AML-193 (cell line): ENCODE measurements at regions not wholly inside any gene's neighbourhood (a gene's known extent, or its start where the extent isn't known, plus 50 kb on each side); places are given as distances from the start of the nearest gene placed in this dataset.
A peak's percentile ranks its signal among the peaks of the same experiment; 100 is the strongest.
"Not testable (repeated sequence)": the region's sequence is repeated elsewhere in the genome, so short reads cannot be mapped to it uniquely, and the experiment has no call there.

Source experiments
- DNase-seq, 2 experiments: peaks; one replicate each; lab custom pipeline; 2025; lab: John Stamatoyannopoulos, UW

DNA sequence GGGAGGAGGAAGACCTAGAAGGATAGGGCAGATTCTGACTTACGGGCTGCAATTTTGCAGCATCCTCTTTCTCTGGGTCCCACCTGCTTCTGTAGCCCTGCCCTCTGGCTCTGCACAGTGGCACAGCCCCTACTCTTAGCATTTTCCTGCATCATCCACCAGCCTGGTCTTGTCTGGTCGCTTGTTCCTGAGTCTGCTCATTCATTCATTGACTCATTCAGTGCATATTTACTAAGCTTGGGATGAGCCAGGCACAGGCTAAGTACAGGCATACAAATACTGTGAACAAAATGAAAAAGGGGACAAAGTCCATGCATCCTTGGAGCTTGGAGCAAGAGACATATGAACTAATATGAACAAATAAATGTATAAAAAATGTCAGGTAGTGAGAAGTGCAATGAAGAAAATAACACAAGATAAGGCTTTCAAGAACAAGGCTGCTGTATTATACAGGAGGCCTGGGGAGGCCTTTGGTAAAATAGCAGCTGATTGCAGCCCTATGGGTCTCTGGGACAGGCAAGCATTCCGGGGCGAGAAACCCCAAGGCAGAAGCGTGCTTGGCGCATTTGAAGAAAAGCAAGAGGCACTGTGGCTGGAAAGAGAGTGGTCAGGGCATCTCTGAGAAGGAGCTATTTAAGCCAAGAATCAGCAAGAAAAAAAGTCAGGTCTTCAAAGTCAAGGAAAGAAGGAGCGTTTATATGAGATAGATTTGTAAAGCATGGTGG, 108.0 kb upstream of the ALX4 start:
- no peak for DNase-seq

DNA sequence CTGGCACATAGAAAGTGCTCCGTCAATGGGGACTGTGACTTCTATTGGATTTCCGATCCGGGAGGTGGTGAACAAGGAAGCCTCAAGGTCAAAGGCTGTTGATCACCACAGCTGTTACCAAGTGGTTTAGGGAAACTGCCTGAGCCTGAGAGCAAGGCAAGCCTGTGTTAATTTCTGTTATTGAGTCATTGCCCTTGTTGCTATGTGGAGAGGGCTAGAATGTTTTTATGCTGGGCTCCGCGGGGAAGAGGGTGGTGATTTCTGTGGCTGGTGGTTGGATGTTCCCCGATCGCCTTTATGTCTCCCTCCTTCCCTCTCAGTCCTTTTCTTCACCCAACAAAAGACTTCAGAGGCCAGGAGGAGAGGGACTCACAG, 108.5 kb upstream of the ALX4 start:
- no peak for DNase-seq

- no peak for DNase-seq
Observed at GRCh38 chr11:44421090-44421675, 111.2 kb upstream of the ALX4 start.

DNA sequence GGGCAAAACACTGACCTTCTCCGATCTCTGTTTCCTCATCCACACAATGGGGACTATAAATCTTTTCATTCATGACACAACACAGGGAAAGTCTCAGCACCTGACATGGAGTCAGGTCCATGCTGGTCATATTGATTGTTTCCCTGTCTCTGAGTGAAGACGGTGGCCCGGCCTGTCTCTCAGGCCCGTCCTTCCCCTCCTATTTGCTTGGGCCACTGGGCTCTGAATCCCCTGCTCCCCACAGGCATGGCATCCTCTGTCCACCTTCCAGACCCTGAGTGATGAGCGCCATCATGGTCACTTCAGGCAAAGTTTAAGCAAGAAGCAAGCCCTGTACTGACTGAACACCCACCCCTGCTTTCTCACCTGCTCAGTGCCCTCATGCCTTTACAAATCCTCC, 113.3 kb upstream of the ALX4 start:
- no peak for DNase-seq

- no peak for DNase-seq
Observed at GRCh38 chr11:44424841-44425240, 114.9 kb upstream of the ALX4 start.

DNA sequence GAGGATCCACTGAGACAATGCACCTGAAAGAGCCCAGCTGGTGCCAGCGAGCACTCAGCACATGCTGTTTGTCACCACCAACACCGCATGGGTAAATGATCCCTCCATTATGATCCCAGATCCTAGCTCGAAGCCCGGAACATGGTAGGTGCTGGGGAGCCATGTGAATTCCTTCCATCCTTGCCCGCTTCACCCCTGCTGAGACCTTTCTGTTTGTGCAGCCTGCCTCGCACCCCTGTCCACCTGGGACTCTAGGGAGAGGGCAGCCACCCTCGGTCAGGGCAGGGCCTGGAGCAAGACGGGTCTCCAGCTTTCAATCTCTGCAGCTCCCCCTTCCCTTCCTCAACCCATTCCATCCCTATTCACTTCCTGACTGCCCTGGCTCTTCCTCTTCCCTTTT, 116.2 kb upstream of the ALX4 start:
- DNase-seq, result no peak

- DNase-seq, result no peak
Observed at GRCh38 chr11:44426958-44427357, 117.0 kb upstream of the ALX4 start.

GRCh38 chr11:44427432-44427831, 117.5 kb upstream of the ALX4 start:
- DNase-seq, result peak in 1 of 2 experiments; percentile 1

DNA sequence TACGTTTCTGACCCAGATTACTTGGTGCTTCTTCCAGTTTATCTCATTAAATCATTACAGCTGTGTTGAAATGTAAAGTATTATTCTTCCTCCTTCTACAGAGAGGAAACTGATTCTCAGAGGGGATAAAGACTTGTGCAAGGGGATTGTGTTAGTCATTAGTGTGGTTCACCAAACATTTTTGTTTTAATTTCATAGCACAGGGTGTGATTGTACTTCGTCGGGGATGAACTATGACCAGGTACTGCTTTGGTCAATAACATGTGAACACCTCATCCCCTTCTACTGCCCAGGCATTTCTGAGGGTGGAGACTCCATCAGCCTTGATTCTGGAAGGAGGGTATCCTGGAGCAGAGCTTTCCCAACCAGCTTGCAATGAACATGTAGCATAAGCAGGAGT, 120.2 kb upstream of the ALX4 start:
- DNase-seq, result no peak

GRCh38 chr11:44434191-44434590, 124.3 kb upstream of the ALX4 start:
- no peak for DNase-seq

- DNase-seq, result no peak
Observed at GRCh38 chr11:44437122-44437521, 127.2 kb upstream of the ALX4 start.

GRCh38 chr11:44442893-44443673, 122.4 kb upstream of the CD82 start:
- not testable (repeated sequence) for DNase-seq

DNA sequence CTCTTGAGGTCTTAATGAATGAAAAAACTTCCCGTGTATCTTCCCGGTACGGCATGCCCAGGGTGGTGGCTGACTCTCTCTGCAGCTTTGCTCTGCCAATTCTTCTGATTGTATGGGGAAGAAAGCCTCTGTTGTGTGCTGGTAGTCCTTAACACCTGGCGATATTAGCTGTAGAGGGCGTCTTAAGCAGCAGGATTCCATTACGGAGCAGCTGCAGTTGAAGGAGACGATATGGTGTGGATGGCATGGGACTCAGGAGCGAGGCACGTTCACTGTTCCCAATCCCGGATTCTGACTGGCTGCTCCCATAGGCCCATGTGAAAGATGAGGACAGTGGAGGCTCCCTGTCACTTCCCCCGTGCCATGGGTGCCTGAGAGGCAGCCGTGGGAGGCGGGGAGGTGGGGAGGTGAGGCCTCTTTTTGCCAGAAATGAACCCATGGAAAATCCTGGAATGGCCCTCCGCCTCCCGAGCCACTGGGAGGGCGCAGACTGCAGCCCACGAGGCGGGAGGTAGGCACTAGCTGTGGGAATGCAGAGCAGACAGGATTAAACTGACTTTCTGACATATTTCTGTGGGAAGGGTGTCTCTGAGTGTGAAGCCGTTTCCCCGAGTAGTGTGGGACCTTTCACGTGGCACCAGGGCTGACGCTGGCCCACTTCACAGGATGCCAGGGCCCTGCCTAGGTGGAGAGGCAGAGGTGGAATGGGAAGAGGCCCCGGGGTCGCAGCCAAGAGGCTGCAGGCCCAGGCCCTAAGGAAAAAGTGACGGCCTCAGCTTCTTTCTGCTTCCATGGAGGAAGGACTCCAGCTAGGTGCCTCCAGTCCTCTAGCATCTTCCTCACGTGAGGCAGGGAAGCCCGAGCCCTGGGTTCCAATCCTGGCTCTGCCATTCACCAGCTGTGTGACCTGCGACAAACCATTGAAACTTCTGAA, 121.4 kb upstream of the CD82 start:
- DNase-seq, result no peak

DNA sequence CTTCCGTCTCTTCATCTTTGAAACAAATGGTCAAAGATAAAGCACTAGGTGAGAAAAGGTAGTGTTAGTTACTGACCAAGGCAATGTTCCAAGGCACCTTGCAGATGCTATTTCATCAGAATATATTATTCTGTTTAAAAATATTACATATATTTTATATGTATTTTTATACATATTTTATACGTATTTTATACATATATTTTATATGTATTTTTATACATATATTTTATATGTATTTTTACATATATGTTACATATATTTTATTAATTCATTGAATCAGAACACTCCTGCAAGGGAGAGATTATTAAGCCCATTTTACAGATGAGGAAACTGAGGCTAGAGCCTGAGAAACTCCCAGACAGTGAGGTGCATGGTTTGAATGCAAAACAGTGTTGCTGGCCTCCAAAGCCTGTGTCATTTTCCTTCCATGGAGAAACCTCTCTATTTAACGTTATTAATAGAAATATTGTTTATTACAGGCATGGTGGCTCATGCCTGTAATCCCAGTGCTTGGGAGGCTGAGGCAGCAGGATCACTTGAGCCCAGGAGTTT, 120.6 kb upstream of the CD82 start:
- no peak for DNase-seq

DNA sequence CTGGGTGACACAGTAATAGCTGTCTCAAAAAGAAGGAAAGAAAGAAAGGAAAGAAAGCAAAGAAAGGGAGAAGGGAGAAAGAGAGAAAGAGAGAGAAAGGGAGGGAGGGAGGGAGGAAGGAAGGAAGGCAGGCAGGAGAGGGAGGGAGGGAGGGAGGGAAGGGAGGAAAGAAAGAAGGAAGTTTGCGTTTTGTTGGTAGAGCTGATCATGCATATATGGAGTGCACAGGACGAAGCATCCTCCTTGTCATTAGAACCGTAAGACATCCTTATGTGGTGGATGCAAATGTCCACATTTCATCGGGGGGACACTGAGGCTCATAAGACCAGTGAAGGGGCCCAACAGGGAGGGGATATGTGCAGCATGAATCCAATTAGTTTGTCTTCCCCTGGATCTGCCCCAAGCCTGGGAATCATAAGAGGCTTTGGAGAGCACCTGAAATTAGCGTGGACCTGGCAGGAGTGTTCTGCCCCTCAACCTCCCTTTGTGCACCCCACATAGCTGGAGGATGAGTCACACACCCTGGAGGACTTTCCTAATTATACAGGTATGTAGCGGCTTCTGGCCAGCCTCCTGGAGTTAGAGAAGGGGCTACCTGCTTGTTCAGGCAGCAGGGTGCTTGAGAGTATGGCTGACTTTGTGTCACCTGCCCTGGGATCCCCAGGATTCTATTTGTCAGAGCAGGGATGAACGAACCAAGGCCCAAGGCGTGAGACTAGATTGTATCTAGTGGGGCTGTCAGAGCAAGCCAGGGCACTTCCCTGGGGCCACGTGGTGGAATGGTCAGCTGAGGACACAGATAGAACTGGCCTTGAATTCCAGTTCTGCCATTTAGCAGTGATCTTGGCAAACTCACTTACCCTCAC, 119.7 kb upstream of the CD82 start:
- DNase-seq, result no peak

DNA sequence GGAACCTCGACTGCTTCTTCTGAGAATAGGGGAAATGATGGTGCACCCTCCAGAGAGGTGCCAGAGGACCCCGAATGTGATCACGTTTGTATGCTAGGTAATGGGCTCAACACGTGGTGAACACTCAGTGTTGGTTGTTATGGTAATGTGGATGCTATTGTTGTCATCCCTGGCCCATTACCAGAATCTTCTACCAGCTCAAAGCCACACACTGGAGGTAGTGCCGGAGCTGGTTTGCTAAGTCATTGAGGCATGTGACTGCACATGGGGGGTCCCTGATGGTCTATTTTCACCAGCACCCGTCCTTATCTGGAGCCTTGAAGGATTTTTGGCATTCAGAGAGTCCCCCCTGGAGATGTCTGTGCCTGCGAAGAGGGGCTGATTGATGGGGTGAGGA, 119.1 kb upstream of the CD82 start:
- DNase-seq, result no peak

DNA sequence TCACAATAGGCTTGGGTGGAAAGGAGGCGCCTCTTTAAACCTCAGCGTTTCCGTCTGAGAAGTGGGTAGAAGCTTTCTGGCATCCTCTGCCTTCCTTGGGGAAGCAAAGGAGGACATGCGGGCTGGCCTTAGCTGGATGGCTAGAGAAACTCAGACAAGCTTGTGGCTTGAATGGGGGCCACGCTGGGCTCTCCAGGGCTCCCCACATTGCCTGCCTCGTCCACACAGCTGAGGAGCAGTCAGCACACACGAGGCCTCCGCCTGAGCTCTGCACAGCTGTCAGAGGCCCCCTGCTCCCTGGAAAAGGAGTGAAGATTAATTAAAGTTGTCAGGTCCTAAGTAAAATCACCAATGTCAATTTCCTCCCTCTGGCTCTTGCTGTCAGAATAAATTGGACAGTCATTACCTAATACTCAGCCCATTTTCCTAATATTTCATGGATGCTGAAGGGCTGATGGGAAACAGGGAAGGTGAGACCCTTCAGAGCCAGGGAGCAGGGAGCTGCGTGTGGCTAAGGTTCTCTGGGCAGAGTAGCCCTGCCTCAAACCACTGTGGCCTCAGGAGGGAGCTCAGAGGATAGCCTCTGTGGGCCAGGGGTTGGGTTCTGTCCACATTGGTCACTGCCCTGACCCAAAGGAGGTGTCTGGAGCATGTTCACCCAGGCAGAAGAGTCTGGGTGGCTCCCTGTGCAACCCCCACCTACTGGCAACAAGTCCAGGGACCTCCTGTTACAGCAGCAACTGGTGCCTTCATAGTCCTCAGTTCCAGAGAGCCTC, 118.3 kb upstream of the CD82 start:
- DNase-seq, result no peak

- DNase-seq, result no peak
Observed at GRCh38 chr11:44450295-44450932, 115.0 kb upstream of the CD82 start.

DNA sequence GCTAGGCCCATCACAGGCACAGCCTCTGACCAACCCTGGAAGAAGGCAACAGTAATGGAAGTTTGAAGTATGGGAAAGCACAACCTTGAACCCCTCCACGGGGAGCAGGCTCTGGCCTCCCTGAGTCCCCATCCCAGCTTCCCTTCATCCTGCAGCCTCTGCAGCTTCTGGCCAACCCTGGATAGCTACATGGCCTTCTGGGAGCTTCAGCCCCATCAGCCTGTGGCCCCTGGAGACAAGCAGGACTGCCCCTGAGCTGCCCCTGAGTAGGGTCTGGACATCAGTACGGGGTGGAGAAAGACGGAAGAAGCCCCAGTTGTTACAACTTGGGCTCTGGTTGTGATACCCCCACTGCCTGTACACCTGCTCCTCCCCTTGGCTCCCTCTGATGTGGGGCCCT, 113.8 kb upstream of the CD82 start:
- DNase-seq, result no peak
